K562 (cell line): ENCODE measurements at regions not wholly inside any gene's neighbourhood (a gene's known extent, or its start where the extent isn't known, plus 50 kb on each side); places are given as distances from the start of the nearest gene placed in this dataset.

Experiments
- ATAC-seq: fragments of 200-7000 bp; cut with Tn5 transposase; 3 replicates; pipeline ENCODE4 v1.9.1; 2020; ENCODE audit warnings: moderate library complexity
- BruUV-seq: library from RNA; stranded (reverse); fragments of 400-500 nt; replicated peaks from 2 replicates; lab custom pipeline; 2021; lab: Mats Ljungman, UMichigan
- CTCF ChIA-PET: fragments of 300-600 bp; formaldehyde crosslinking; extraction: SDS; loops from one replicate; lab custom pipeline; 2021; ENCODE audit warnings: low intra/inter-chr PET ratio; lab: Yijun Ruan, JAX
- POLR2A ChIA-PET: fragments of 300-600, 350-650 bp; sonication (Branson Sonifier 250); formaldehyde crosslinking; extraction: SDS; loops from one replicate; lab custom pipeline; 2021; ENCODE audit warnings: antibody characterized with exemption, inconsistent platforms; lab: Yijun Ruan, JAX
- DNase-seq, 4 experiments: peaks; one replicate each; pipeline versions ENCODE4 v3.0.0 to v3.0.0-alpha.2; 2011 to 2018; ENCODE audit warnings: low spot score in 3 of 4, mixed read lengths in 3 of 4; ENCODE audit errors: extremely low read depth in 1 of 4
- FAIRE-seq: peaks from 2 replicates; lab custom pipeline; 2011; peaks lifted over from hg19 to GRCh38; lab: Jason Lieb, UNC
- H2AFZ ChIP-seq: 2 replicates; pipeline ENCODE4 v1.6.0; 2011; ENCODE audit warnings: low read depth, low read length, control low read depth, inconsistent platforms
- H3K27ac ChIP-seq: fragments of 200-600 bp; 3 replicates; pipeline ENCODE4 v1.8.0; 2011; ENCODE audit warnings: low read depth, mild to moderate bottlenecking, control low read depth, inconsistent platforms, low read length, moderate library complexity, mixed read lengths; ENCODE audit errors: extremely low read depth
- H3K27me3 ChIP-seq, 2 experiments: fragments of 300-600 bp in 1 of 2; 2 replicates in 1 of 2; 3 replicates in 1 of 2; pipeline versions ENCODE4 v1.6.0 to v1.8.0; 2011; ENCODE audit warnings: inconsistent platforms in 2 of 2, low read length in 2 of 2, mild to moderate bottlenecking in 1 of 2, mixed read lengths in 1 of 2, moderate library complexity in 1 of 2; ENCODE audit not compliant: control insufficient read depth in 2 of 2, insufficient read depth in 2 of 2
- H3K36me3 ChIP-seq: fragments of 300-600 bp; 3 replicates; pipeline ENCODE4 v1.8.0; 2011; ENCODE audit warnings: mild to moderate bottlenecking, low read length, inconsistent platforms; ENCODE audit not compliant: control insufficient read depth, insufficient read depth
- H3K4me1 ChIP-seq, 2 experiments: fragments of 200-600 bp in 1 of 2; replicated peaks in 1 of 2; 2 replicates in 1 of 2; 3 replicates in 1 of 2; pipeline versions ENCODE4 v1.5.1 to v1.8.0; 2011; ENCODE audit warnings: inconsistent platforms in 2 of 2, low read length in 2 of 2, mild to moderate bottlenecking in 1 of 2, mixed read lengths in 1 of 2, moderate library complexity in 1 of 2; ENCODE audit not compliant: control insufficient read depth in 2 of 2, insufficient read depth in 2 of 2
- H3K4me2 ChIP-seq: 2 replicates; pipeline ENCODE4 v1.6.1; 2011; ENCODE audit warnings: low read length, control low read depth, inconsistent platforms, mixed read lengths; ENCODE audit not compliant: insufficient read depth
- H3K4me3 ChIP-seq: fragments of 200-600 bp; sonication (generic), shearing (Covaris generic); 2 replicates; pipeline ENCODE4 v1.5.1; 2016; ENCODE audit warnings: control low read depth, inconsistent platforms
- H3K79me2 ChIP-seq: fragments of 200-600 bp; 3 replicates; pipeline ENCODE4 v1.8.0; 2011; ENCODE audit warnings: low read length, inconsistent platforms; ENCODE audit not compliant: control insufficient read depth, insufficient read depth
- H3K9ac ChIP-seq, 2 experiments: 2 replicates each; pipeline versions ENCODE4 v1.6.0 to v1.6.1; 2011; ENCODE audit warnings: low read depth in 2 of 2, low read length in 2 of 2, control low read depth in 1 of 2, inconsistent platforms in 1 of 2, mild to moderate bottlenecking in 1 of 2, mixed read lengths in 1 of 2; ENCODE audit not compliant: insufficient read depth in 1 of 2
- H3K9me1 ChIP-seq: one replicate; pipeline ENCODE4 v1.6.0; 2011; ENCODE audit warnings: inconsistent platforms, mild to moderate bottlenecking, low read length, moderate library complexity; ENCODE audit not compliant: control insufficient read depth, insufficient read depth
- H3K9me3 ChIP-seq: replicated peaks from 2 replicates; pipeline ENCODE4 v1.5.1; 2011; ENCODE audit warnings: low read depth, low read length, inconsistent platforms; ENCODE audit not compliant: control insufficient read depth, insufficient read depth
- H4K20me1 ChIP-seq: replicated peaks from 2 replicates; pipeline ENCODE4 v1.6.1; 2011; ENCODE audit warnings: low read length, inconsistent platforms, mixed read lengths; ENCODE audit not compliant: control insufficient read depth, insufficient read depth
- ATF7 ChIP-seq: fragments of 450-650 bp; IDR thresholded peaks from 2 replicates; pipeline ENCODE4 v1.7.1; 2014; ENCODE audit warnings: mild to moderate bottlenecking, moderate library complexity
- MXI1 ChIP-seq: IDR thresholded peaks from 2 replicates; pipeline ENCODE4 v1.6.1; 2011; ENCODE audit warnings: low read depth, mild to moderate bottlenecking, improper control_type of control experiment, low read length
- SOX6 ChIP-seq: fragments of 450-650 bp; IDR thresholded peaks from 2 replicates; pipeline ENCODE4 v1.6.1; 2014; ENCODE audit warnings: mild to moderate bottlenecking
- ZNF766 ChIP-seq: fragments of 200-800 bp; sonication (Bioruptor generic); conservative IDR thresholded peaks from 2 replicates; pipeline ENCODE4 v1.6.1; 2016; ENCODE audit warnings: missing genetic modification characterization, missing compliant biosample characterization
- WGBS: fragments of 100-300 bp; shearing (Covaris generic); methylation state at CpG from one replicate; pipeline ENCODE4 v1.1.6; 2016; ENCODE audit warnings: low coverage, mixed read lengths; ENCODE audit not compliant: insufficient coverage; ENCODE audit errors: missing lambda C conversion rate; 5-methylcytosine and 5-hydroxymethylcytosine counted together
- in situ Hi-C: fragments of 300-500 bp; cut with MboI; formaldehyde crosslinking; loops from 4 replicates; pipeline ENCODE4 v1.15.0; 2018; ENCODE audit warnings: inconsistent platforms, mixed read lengths
- intact Hi-C: fragments of 100-400 bp; cut with micrococcal nuclease; formaldehyde crosslinking; loops from 2 replicates; pipeline ENCODE4 v1.14.2; 2022
- TF ChIP-seq, protein P1 (sequence below), 2 experiments: fragments of 450-650 bp; IDR thresholded peaks; 2 replicates each; pipeline ENCODE4 v1.6.1; 2016; ENCODE audit warnings: mild to moderate bottlenecking in 2 of 2, borderline replicate concordance in 1 of 2, low read depth in 1 of 2, moderate library complexity in 1 of 2
- TF ChIP-seq, protein P2 (sequence below): fragments of 150-350 bp; IDR thresholded peaks from 2 replicates; pipeline ENCODE4 v1.6.1; 2014; ENCODE audit warnings: low read depth, mild to moderate bottlenecking, low read length, borderline replicate concordance
- TF ChIP-seq, protein P3 (sequence below): fragments of 450-650 bp; IDR thresholded peaks from 2 replicates; pipeline ENCODE4 v1.6.1; 2016; ENCODE audit warnings: antibody characterized with exemption

DNA sequence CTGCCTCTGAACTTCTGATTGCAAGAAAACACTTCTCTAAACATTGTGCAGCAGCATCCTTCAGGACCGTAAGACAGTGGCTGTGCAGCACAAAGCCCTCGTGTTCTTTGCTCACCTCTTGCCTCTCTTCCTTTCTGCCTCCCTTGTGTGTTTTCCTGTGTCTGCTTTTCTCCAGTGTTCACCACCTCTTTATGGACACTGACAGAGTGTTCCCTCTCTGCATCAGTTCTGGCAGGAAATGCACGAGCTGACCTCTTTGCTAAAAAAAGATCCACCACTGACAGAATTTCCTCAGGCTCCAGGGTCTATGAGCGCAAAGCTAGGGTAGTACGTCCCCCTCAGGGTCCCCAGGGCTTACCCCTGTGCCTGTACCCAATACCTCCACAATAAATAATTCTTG is 74.3 kb downstream of the C5orf15 start (continued):
- TF ChIP-seq, protein P1, sequence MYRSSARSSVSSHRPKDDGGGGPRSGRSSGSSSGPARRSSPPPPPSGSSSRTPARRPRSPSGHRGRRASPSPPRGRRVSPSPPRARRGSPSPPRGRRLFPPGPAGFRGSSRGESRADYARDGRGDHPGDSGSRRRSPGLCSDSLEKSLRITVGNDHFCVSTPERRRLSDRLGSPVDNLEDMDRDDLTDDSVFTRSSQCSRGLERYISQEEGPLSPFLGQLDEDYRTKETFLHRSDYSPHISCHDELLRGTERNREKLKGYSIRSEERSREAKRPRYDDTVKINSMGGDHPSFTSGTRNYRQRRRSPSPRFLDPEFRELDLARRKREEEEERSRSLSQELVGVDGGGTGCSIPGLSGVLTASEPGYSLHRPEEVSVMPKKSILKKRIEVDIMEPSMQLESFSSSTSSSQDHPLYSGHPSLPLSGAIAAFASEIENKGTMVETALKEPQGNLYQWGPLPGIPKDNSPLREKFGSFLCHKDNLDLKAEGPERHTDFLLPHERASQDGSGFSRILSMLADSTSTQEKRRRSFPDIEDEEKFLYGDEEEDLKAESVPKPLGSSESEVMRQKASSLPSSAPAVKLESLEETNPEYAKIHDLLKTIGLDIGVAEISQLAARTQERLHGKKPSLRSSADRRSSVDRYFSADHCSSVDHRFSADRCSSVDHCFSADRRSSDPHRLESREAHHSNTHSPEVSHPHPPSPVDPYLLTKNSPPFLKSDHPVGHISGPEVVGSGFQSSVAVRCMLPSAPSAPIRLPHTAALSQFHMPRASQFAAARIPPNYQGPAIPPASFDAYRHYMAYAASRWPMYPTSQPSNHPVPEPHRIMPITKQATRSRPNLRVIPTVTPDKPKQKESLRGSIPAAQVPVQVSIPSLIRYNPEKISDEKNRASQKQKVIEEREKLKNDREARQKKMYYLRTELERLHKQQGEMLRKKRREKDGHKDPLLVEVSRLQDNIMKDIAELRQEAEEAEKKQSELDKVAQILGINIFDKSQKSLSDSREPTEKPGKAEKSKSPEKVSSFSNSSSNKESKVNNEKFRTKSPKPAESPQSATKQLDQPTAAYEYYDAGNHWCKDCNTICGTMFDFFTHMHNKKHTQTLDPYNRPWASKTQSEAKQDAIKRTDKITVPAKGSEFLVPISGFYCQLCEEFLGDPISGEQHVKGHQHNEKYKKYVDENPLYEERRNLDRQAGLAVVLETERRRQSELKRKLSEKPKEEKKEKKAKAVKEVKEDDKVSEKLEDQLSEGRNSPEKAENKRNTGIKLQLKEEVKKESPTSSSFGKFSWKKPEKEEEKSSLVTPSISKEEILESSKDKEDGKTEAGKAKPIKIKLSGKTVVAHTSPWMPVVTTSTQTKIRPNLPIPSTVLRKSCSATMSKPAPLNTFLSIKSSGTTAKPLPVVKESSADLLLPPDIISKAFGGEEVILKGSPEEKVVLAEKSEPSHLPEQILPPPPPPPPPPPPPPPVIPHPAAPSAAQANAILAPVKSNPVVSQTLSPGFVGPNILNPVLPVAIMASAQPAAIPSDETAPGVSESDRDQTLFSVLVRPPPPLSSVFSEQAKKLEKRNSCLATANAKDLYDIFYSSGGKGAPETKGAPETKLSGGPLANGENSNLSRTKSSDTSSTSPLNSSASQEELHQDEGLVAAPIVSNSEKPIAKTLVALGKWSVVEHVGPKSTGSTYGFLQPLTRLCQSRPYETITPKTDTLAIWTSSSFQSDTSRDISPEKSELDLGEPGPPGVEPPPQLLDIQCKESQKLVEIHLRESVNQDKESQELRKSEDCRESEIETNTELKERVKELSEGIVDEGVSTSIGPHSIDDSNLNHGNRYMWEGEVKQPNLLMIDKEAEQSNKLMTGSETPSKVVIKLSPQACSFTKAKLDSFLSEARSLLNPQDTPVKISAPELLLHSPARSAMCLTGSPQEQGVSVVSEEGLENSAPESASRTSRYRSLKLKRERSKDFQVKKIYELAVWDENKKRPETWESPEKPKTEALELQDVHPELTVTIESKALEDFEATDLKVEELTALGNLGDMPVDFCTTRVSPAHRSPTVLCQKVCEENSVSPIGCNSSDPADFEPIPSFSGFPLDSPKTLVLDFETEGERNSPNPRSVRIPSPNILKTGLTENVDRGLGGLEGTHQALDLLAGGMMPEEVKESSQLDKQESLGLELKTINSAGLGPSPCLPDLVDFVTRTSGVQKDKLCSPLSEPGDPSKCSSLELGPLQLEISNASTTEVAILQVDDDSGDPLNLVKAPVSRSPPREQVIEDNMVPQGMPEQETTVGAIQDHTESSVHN (IDR thresholded peaks at IDR 0.05; ENCODE audit: borderline replicate concordance in 1 of 2, low read depth in 1 of 2), result no peak
- TF ChIP-seq, all 486 proteins: peak for 0

DNA sequence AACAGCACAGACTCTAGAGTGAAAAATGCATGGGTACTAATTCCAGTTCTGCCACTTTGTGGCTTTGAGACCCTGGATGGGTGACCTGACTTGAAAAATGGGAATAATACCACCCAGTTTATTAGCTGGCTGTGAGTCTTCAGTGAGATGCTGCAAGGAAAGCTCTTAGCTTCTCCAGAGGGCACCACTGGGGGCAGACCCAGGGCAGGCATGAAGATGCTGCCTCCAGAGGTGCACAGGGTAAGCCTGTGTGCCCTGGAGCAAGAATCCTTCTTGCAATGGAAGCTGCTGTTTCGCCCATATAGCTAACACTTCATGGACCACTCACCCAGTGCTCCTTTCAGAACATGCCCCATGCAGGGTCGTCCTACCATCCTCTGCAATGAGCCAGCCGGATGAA is 75.7 kb downstream of the C5orf15 start:
- 5% methylated on average over 3 of the region's 3 CpGs for WGBS
- H3K9ac ChIP-seq, result no peak overlapping the region
- POLR2A ChIA-PET, result interaction anchor here (0.6 to 1.9 kb wide), 3 partner anchors 10 to 62 kb away, joined by 3 to 5 read pairs (median 3); no protein-coding TSS in a partner anchor
- peaks cover 3 to 10% of the 10 kb centered on the region in 2 experiments; a peak in 3 of 5 replicates for H3K27me3 ChIP-seq
- H3K36me3 ChIP-seq, result no peaks in the 10 kb centered on the region
- no peak for FAIRE-seq
- intact Hi-C loops, result no loop called here
- H3K79me2 ChIP-seq, result no peaks in the 10 kb centered on the region
- CTCF ChIA-PET, result interaction anchor here (0.5 kb wide), 1 partner anchor 44 kb away, joined by 6 read pairs; no protein-coding TSS in a partner anchor
- no peak overlapping the region for H3K4me3 ChIP-seq
- peaks cover 5 to 9% of the 10 kb centered on the region in 2 experiments; a peak in 4 of 5 replicates for H3K4me1 ChIP-seq
- no peak overlapping the region for H3K4me2 ChIP-seq
- no peaks in the 10 kb centered on the region for H4K20me1 ChIP-seq
- no peak for ATAC-seq
- in situ Hi-C loops, result no loop called here
- no TSS peak for BruUV-seq
- no peak for DNase-seq
- H2AFZ ChIP-seq, result no peak overlapping the region
- no peak overlapping the region for H3K27ac ChIP-seq
- H3K9me1 ChIP-seq, result no peaks in the 10 kb centered on the region
- no peaks in the 10 kb centered on the region for H3K9me3 ChIP-seq
- no peak for TF ChIP-seq ZNF766 (CRISPR knock-in tag)
- TF ChIP-seq MXI1, result no peak
- TF ChIP-seq ATF7, result no peak
- TF ChIP-seq, protein P2, sequence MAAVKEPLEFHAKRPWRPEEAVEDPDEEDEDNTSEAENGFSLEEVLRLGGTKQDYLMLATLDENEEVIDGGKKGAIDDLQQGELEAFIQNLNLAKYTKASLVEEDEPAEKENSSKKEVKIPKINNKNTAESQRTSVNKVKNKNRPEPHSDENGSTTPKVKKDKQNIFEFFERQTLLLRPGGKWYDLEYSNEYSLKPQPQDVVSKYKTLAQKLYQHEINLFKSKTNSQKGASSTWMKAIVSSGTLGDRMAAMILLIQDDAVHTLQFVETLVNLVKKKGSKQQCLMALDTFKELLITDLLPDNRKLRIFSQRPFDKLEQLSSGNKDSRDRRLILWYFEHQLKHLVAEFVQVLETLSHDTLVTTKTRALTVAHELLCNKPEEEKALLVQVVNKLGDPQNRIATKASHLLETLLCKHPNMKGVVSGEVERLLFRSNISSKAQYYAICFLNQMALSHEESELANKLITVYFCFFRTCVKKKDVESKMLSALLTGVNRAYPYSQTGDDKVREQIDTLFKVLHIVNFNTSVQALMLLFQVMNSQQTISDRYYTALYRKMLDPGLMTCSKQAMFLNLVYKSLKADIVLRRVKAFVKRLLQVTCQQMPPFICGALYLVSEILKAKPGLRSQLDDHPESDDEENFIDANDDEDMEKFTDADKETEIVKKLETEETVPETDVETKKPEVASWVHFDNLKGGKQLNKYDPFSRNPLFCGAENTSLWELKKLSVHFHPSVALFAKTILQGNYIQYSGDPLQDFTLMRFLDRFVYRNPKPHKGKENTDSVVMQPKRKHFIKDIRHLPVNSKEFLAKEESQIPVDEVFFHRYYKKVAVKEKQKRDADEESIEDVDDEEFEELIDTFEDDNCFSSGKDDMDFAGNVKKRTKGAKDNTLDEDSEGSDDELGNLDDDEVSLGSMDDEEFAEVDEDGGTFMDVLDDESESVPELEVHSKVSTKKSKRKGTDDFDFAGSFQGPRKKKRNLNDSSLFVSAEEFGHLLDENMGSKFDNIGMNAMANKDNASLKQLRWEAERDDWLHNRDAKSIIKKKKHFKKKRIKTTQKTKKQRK, result no peak
- TF ChIP-seq SOX6, result no peak
- TF ChIP-seq, protein P3, sequence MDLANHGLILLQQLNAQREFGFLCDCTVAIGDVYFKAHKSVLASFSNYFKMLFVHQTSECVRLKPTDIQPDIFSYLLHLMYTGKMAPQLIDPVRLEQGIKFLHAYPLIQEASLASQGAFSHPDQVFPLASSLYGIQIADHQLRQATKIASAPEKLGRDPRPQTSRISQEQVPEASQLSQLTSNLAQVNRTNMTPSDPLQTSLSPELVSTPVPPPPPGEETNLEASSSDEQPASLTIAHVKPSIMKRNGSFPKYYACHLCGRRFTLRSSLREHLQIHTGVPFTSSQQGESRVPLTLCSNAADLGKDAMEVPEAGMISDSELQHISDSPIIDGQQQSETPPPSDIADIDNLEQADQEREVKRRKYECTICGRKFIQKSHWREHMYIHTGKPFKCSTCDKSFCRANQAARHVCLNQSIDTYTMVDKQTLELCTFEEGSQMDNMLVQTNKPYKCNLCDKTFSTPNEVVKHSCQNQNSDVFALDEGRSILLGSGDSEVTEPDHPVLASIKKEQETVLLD, result no peak
